HepG2 (cell line): ENCODE measurements at regions not wholly inside any gene's neighbourhood (a gene's known extent, or its start where the extent isn't known, plus 50 kb on each side); places are given as distances from the start of the nearest gene placed in this dataset.

Source experiments
- ATAC-seq: fragments of 200-7000 bp; cut with Tn5 transposase; 3 replicates; pipeline ENCODE4 v1.9.1; 2020; ENCODE audit warnings: mild to moderate bottlenecking, moderate library complexity
- BruUV-seq: library from RNA; stranded (reverse); fragments of 400-500 nt; replicated peaks from 2 replicates; lab custom pipeline; 2021; lab: Mats Ljungman, UMichigan
- CTCF ChIA-PET: fragments of 300-600 bp; formaldehyde crosslinking; extraction: SDS; loops from one replicate; lab custom pipeline; 2021; ENCODE audit warnings: low total read pairs, inconsistent platforms, low intra/inter-chr PET ratio; lab: Yijun Ruan, JAX
- POLR2A ChIA-PET: fragments of 350-600 bp; sonication (Branson Sonifier 250); formaldehyde crosslinking; loops from one replicate; lab custom pipeline; 2020; ENCODE audit warnings: antibody characterized with exemption, inconsistent platforms; lab: Yijun Ruan, JAX
- DNase-seq: peaks from one replicate; pipeline ENCODE4 v3.0.0-alpha.2; 2015; ENCODE audit warnings: low spot score
- FAIRE-seq: peaks from 3 replicates; lab custom pipeline; 2011; peaks lifted over from hg19 to GRCh38; lab: Jason Lieb, UNC
- H2AFZ ChIP-seq: one replicate; pipeline ENCODE4 v1.6.1; 2011; ENCODE audit warnings: low read length, inconsistent platforms
- H3K27ac ChIP-seq: fragments of 300-600 bp; 3 replicates; pipeline ENCODE4 v1.8.0; 2011; ENCODE audit warnings: mixed run types, mild to moderate bottlenecking, mixed read lengths, low read length, inconsistent platforms; ENCODE audit not compliant: insufficient read depth; ENCODE audit errors: extremely low read length
- H3K27me3 ChIP-seq, 2 experiments: fragments of 200-600 bp in 1 of 2; 2 replicates in 1 of 2; 3 replicates in 1 of 2; pipeline versions ENCODE4 v1.6.0 to v1.8.0; 2011; ENCODE audit warnings: low read length in 2 of 2, mild to moderate bottlenecking in 2 of 2, moderate library complexity in 2 of 2, inconsistent platforms in 1 of 2; ENCODE audit not compliant: insufficient read depth in 2 of 2, control insufficient read depth in 1 of 2
- H3K36me3 ChIP-seq, 2 experiments: fragments of 200-600 bp in 1 of 2; replicated peaks in 1 of 2; 2 replicates in 1 of 2; 3 replicates in 1 of 2; pipeline versions ENCODE4 v1.5.1 to v1.8.0; 2011; ENCODE audit warnings: low read length in 2 of 2, inconsistent platforms in 1 of 2; ENCODE audit not compliant: insufficient read depth in 2 of 2, control insufficient read depth in 1 of 2
- H3K4me1 ChIP-seq: 2 replicates; pipeline ENCODE4 v1.5.1; 2012; ENCODE audit warnings: low read length, inconsistent platforms; ENCODE audit not compliant: insufficient read depth
- H3K4me2 ChIP-seq: 2 replicates; pipeline ENCODE4 v1.6.0; 2011; ENCODE audit warnings: low read depth, low read length, inconsistent platforms
- H3K4me3 ChIP-seq, 3 experiments: fragments of 200-600 bp in 1 of 3; sonication (generic), shearing (Covaris generic) in 1 of 3; replicated peaks in 1 of 3; 2 replicates each; pipeline ENCODE4 v1.5.1; 2011 to 2016; ENCODE audit warnings: low read length in 3 of 3, inconsistent platforms in 2 of 3, low read depth in 2 of 3, mild to moderate bottlenecking in 2 of 3, control low read depth in 1 of 3, mixed read lengths in 1 of 3; ENCODE audit not compliant: insufficient read depth in 1 of 3
- H3K79me2 ChIP-seq: one replicate; pipeline ENCODE4 v1.6.1; 2011; ENCODE audit warnings: low read length, inconsistent platforms; ENCODE audit not compliant: insufficient read depth
- H3K9ac ChIP-seq: 2 replicates; pipeline ENCODE4 v1.6.0; 2011; ENCODE audit warnings: mild to moderate bottlenecking, low read depth, low read length, inconsistent platforms; ENCODE audit not compliant: insufficient read depth
- H3K9me3 ChIP-seq: 2 replicates; pipeline ENCODE4 v1.5.1; 2012; ENCODE audit warnings: mild to moderate bottlenecking, low read length
- H4K20me1 ChIP-seq: 2 replicates; pipeline ENCODE4 v1.6.0; 2011; ENCODE audit warnings: inconsistent platforms, mild to moderate bottlenecking, low read length, moderate library complexity; ENCODE audit not compliant: insufficient read depth
- CHD2 ChIP-seq: IDR thresholded peaks from 2 replicates; pipeline ENCODE4 v1.6.1; 2011; ENCODE audit warnings: low read depth, low read length, improper control_type of control experiment
- FOXP1 ChIP-seq, 2 experiments: fragments of 450-650 bp in 1 of 2; IDR thresholded peaks; 2 replicates each; pipeline ENCODE4 v1.6.1; 2017 to 2018; ENCODE audit warnings: antibody characterized with exemption in 1 of 2
- GABPB1 ChIP-seq: IDR thresholded peaks from 2 replicates; pipeline ENCODE4 v1.6.1; 2016; ENCODE audit warnings: mild to moderate bottlenecking, missing genetic modification reagents, moderate library complexity, missing compliant biosample characterization
- HNF4G ChIP-seq, 2 experiments: sonication (generic) in 1 of 2; formaldehyde crosslinking in 1 of 2; IDR thresholded peaks; 2 replicates each; pipeline versions ENCODE4 v1.4.0 to v1.6.1; 2011 to 2020; ENCODE audit warnings: borderline replicate concordance in 2 of 2, low read depth in 2 of 2, mild to moderate bottlenecking in 2 of 2, low read length in 1 of 2, missing genetic modification reagents in 1 of 2, moderate library complexity in 1 of 2
- HOXA3 ChIP-seq: sonication (generic); formaldehyde crosslinking; IDR thresholded peaks from 2 replicates; pipeline ENCODE4 v1.5.0; 2020; ENCODE audit warnings: missing genetic modification reagents
- NBN ChIP-seq: fragments of 450-650 bp; conservative IDR thresholded peaks from 2 replicates; pipeline ENCODE4 v1.6.1; 2017
- PPARG ChIP-seq: conservative IDR thresholded peaks from 2 replicates; pipeline ENCODE4 v1.6.1; 2016; ENCODE audit warnings: missing biosample characterization, missing genetic modification reagents
- SMC3 ChIP-seq: IDR thresholded peaks from 2 replicates; pipeline ENCODE4 v1.6.1; 2011; ENCODE audit warnings: low read length, improper control_type of control experiment
- ZFP90 ChIP-seq: sonication (generic); formaldehyde crosslinking; IDR thresholded peaks from 2 replicates; pipeline ENCODE4 v1.8.0; 2022; ENCODE audit warnings: missing genetic modification reagents, mild to moderate bottlenecking, inconsistent platforms, borderline replicate concordance
- ZKSCAN8 ChIP-seq: IDR thresholded peaks from 2 replicates; pipeline ENCODE4 v1.6.1; 2016; ENCODE audit warnings: borderline replicate concordance, missing genetic modification reagents, missing compliant biosample characterization
- ZNF292 ChIP-seq: sonication (generic); formaldehyde crosslinking; IDR thresholded peaks from 2 replicates; pipeline ENCODE4 v1.8.1; 2022; ENCODE audit warnings: mild to moderate bottlenecking, low read depth, missing genetic modification reagents, borderline replicate concordance
- ZNF546 ChIP-seq: sonication (generic); formaldehyde crosslinking; conservative IDR thresholded peaks from 2 replicates; pipeline ENCODE4 v1.8.1; 2023; ENCODE audit warnings: mild to moderate bottlenecking, missing genetic modification reagents
- ZNF563 ChIP-seq: sonication (generic); formaldehyde crosslinking; IDR thresholded peaks from 2 replicates; pipeline ENCODE4 v1.8.0; 2022; ENCODE audit warnings: mild to moderate bottlenecking, moderate library complexity, missing genetic modification reagents
- ZNF777 ChIP-seq: sonication (generic); formaldehyde crosslinking; IDR thresholded peaks from 2 replicates; pipeline ENCODE4 v1.4.0; 2020; ENCODE audit warnings: missing genetic modification reagents
- ZSCAN25 ChIP-seq: sonication (generic); formaldehyde crosslinking; IDR thresholded peaks from 2 replicates; pipeline ENCODE4 v1.8.0; 2022; ENCODE audit warnings: mild to moderate bottlenecking, missing genetic modification reagents
- WGBS: methylation state at CpG from one replicate; pipeline ENCODE4 v1.1.6; 2017; ENCODE audit warnings: low lambda C conversion rate; 5-methylcytosine and 5-hydroxymethylcytosine counted together
- in situ Hi-C: cut with HindIII; loops from 2 replicates; pipeline ENCODE4 v1.10.0; 2017; ENCODE audit warnings: low pct_unique_long_range_greater_than_20kb; ENCODE audit not compliant: extremely low pct_ligation_motif_present
- intact Hi-C: fragments of 100-400 bp; cut with micrococcal nuclease; formaldehyde crosslinking; loops from one replicate; pipeline ENCODE4 v1.10.0; 2022; ENCODE audit not compliant: unreplicated experiment
- TF ChIP-seq, protein P1 (sequence below): sonication (generic); formaldehyde crosslinking; IDR thresholded peaks from 2 replicates; pipeline ENCODE4 v1.5.0; 2020; ENCODE audit warnings: missing genetic modification reagents
- TF ChIP-seq, protein P2 (sequence below): sonication (generic); formaldehyde crosslinking; IDR thresholded peaks from 2 replicates; pipeline ENCODE4 v1.4.0; 2020; ENCODE audit warnings: mild to moderate bottlenecking, missing genetic modification reagents
- TF ChIP-seq, protein P3 (sequence below): sonication (generic); formaldehyde crosslinking; IDR thresholded peaks from 2 replicates; pipeline ENCODE4 v1.4.0; 2020; ENCODE audit warnings: missing genetic modification reagents

DNA sequence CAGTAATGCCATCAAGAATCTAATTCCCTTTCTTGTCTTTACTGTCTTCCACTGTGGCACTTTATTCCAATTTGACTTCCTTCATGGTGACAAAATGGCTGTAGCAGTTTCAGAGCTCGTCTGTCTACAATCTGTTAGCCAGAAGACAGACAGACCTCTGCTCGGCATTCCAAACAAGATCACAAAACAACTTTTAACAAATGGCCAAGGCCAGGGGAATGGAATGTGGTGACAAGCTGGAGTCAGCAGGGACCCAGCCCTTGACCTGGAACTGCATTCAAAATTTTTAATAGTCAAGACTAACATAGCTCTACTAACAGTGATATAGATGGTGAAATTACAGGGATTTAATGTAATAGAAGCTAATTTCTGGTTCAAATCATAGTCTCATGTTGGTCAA, 637.2 kb downstream of the ETS1 start:
- H3K4me3 ChIP-seq = no peak overlapping the region
- no peak overlapping the region for H3K4me2 ChIP-seq
- no peaks in the 10 kb centered on the region for H3K4me1 ChIP-seq
- 0% methylated on average over 2 of the region's 2 CpGs for WGBS
- peaks cover 89% of the 10 kb centered on the region for H3K9me3 ChIP-seq
- intact Hi-C loops = no loop called here
- BruUV-seq = no TSS peak
- H3K36me3 ChIP-seq = no peaks in the 10 kb centered on the region
- no peaks in the 10 kb centered on the region for H3K27me3 ChIP-seq
- CTCF ChIA-PET = no interaction called here
- H4K20me1 ChIP-seq = no peaks in the 10 kb centered on the region
- no peak overlapping the region for H2AFZ ChIP-seq
- H3K27ac ChIP-seq = no peak overlapping the region
- ATAC-seq (no peak), DNase-seq (no peak), FAIRE-seq (no peak)
- POLR2A ChIA-PET = no interaction called here
- TF ChIP-seq, protein P1, sequence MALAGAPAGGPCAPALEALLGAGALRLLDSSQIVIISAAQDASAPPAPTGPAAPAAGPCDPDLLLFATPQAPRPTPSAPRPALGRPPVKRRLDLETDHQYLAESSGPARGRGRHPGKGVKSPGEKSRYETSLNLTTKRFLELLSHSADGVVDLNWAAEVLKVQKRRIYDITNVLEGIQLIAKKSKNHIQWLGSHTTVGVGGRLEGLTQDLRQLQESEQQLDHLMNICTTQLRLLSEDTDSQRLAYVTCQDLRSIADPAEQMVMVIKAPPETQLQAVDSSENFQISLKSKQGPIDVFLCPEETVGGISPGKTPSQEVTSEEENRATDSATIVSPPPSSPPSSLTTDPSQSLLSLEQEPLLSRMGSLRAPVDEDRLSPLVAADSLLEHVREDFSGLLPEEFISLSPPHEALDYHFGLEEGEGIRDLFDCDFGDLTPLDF (CRISPR knock-in tag) = no peak
- no peak for TF ChIP-seq ZNF777 (CRISPR knock-in tag)
- no peak for TF ChIP-seq ZKSCAN8 (CRISPR knock-in tag)
- TF ChIP-seq GABPB1 (CRISPR knock-in tag) = no peak
- TF ChIP-seq ZFP90 (CRISPR knock-in tag) = no peak
- no peak for TF ChIP-seq PPARG (CRISPR knock-in tag)
- TF ChIP-seq FOXP1 (IDR thresholded peaks at IDR 0.05) = no peak
- no peak for TF ChIP-seq FOXP1 (CRISPR knock-in tag; IDR thresholded peaks at IDR 0.05)
- no peak for TF ChIP-seq HOXA3 (CRISPR knock-in tag)
- no peak for TF ChIP-seq HNF4G (IDR thresholded peaks at IDR 0.05; ENCODE audit: borderline replicate concordance, low read depth, low read length)
- TF ChIP-seq HNF4G (CRISPR knock-in tag; IDR thresholded peaks at IDR 0.05; ENCODE audit: borderline replicate concordance, low read depth) = no peak
- TF ChIP-seq NBN = no peak
- no peak for TF ChIP-seq ZNF563
- no peak for TF ChIP-seq SMC3
- TF ChIP-seq ZNF292 = no peak
- TF ChIP-seq, protein P2, sequence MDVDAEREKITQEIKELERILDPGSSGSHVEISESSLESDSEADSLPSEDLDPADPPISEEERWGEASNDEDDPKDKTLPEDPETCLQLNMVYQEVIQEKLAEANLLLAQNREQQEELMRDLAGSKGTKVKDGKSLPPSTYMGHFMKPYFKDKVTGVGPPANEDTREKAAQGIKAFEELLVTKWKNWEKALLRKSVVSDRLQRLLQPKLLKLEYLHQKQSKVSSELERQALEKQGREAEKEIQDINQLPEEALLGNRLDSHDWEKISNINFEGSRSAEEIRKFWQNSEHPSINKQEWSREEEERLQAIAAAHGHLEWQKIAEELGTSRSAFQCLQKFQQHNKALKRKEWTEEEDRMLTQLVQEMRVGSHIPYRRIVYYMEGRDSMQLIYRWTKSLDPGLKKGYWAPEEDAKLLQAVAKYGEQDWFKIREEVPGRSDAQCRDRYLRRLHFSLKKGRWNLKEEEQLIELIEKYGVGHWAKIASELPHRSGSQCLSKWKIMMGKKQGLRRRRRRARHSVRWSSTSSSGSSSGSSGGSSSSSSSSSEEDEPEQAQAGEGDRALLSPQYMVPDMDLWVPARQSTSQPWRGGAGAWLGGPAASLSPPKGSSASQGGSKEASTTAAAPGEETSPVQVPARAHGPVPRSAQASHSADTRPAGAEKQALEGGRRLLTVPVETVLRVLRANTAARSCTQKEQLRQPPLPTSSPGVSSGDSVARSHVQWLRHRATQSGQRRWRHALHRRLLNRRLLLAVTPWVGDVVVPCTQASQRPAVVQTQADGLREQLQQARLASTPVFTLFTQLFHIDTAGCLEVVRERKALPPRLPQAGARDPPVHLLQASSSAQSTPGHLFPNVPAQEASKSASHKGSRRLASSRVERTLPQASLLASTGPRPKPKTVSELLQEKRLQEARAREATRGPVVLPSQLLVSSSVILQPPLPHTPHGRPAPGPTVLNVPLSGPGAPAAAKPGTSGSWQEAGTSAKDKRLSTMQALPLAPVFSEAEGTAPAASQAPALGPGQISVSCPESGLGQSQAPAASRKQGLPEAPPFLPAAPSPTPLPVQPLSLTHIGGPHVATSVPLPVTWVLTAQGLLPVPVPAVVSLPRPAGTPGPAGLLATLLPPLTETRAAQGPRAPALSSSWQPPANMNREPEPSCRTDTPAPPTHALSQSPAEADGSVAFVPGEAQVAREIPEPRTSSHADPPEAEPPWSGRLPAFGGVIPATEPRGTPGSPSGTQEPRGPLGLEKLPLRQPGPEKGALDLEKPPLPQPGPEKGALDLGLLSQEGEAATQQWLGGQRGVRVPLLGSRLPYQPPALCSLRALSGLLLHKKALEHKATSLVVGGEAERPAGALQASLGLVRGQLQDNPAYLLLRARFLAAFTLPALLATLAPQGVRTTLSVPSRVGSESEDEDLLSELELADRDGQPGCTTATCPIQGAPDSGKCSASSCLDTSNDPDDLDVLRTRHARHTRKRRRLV = no peak
- TF ChIP-seq ZNF546 (CRISPR knock-in tag) = no peak
- TF ChIP-seq, protein P3, sequence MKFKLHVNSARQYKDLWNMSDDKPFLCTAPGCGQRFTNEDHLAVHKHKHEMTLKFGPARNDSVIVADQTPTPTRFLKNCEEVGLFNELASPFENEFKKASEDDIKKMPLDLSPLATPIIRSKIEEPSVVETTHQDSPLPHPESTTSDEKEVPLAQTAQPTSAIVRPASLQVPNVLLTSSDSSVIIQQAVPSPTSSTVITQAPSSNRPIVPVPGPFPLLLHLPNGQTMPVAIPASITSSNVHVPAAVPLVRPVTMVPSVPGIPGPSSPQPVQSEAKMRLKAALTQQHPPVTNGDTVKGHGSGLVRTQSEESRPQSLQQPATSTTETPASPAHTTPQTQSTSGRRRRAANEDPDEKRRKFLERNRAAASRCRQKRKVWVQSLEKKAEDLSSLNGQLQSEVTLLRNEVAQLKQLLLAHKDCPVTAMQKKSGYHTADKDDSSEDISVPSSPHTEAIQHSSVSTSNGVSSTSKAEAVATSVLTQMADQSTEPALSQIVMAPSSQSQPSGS (CRISPR knock-in tag) = no peak
- TF ChIP-seq ZSCAN25 (CRISPR knock-in tag) = no peak
- no peak for TF ChIP-seq CHD2
- H3K9ac ChIP-seq = no peak overlapping the region
- in situ Hi-C loops = no loop called here
- no peaks in the 10 kb centered on the region for H3K79me2 ChIP-seq
